ENCODE measurements at regions not wholly inside any gene's neighbourhood (a gene's known extent, or its start where the extent isn't known, plus 50 kb on each side); places are given as distances from the start of the nearest gene placed in this dataset.

DNA sequence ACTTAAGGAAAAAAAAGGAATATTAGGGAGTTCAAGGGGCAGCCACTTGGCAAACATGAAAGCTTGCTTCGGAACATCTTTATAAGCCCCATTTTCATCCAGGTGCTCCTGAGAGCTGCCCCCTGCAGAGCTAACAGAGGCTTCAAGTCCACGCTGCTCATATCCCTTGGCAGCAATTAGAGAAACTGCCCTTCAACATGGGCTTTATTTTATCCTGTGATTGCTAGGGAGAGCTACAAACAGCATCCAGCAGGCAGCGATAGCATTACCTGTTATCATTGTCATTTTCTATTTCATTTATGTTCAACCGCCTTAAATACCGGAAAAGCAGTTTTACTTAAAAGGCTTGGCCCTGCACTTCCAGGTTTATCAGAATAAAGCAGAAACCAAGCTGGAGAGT is 68.4 kb upstream of the MCTP2 start:
- no peak for TF ChIP-seq EP300 (IDR thresholded peaks at IDR 0.05; ENCODE audit: low read depth)
- TF ChIP-seq POLR2A (IDR thresholded peaks at IDR 0.05) = no peak
- TF ChIP-seq, protein P1, sequence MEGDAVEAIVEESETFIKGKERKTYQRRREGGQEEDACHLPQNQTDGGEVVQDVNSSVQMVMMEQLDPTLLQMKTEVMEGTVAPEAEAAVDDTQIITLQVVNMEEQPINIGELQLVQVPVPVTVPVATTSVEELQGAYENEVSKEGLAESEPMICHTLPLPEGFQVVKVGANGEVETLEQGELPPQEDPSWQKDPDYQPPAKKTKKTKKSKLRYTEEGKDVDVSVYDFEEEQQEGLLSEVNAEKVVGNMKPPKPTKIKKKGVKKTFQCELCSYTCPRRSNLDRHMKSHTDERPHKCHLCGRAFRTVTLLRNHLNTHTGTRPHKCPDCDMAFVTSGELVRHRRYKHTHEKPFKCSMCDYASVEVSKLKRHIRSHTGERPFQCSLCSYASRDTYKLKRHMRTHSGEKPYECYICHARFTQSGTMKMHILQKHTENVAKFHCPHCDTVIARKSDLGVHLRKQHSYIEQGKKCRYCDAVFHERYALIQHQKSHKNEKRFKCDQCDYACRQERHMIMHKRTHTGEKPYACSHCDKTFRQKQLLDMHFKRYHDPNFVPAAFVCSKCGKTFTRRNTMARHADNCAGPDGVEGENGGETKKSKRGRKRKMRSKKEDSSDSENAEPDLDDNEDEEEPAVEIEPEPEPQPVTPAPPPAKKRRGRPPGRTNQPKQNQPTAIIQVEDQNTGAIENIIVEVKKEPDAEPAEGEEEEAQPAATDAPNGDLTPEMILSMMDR (IDR thresholded peaks at IDR 0.05) = no peak
- no peak for TF ChIP-seq POLR2AphosphoS5 (IDR thresholded peaks at IDR 0.05)
